GM10248 (cell line): ENCODE measurements at regions not wholly inside any gene's neighbourhood (a gene's known extent, or its start where the extent isn't known, plus 50 kb on each side); places are given as distances from the start of the nearest gene placed in this dataset.

ENCODE experiments used
- CTCF ChIA-PET: fragments of 300-600 bp; sonication (Branson Sonifier 250); formaldehyde crosslinking; extraction: SDS; loops from one replicate; lab custom pipeline; 2021; ENCODE audit warnings: antibody characterized with exemption; lab: Yijun Ruan, JAX
- POLR2A ChIA-PET: fragments of 350-650 bp; sonication (Branson Sonifier 250); formaldehyde crosslinking; extraction: SDS; loops from one replicate; lab custom pipeline; 2020; ENCODE audit warnings: antibody characterized with exemption; lab: Yijun Ruan, JAX
- DNase-seq: peaks from one replicate; pipeline ENCODE4 v3.0.0; 2012; ENCODE audit errors: extremely low spot score
- CTCF ChIP-seq: IDR thresholded peaks from 2 replicates; pipeline ENCODE4 v1.5.1; 2012; ENCODE audit warnings: mild to moderate bottlenecking, low read depth; ENCODE audit errors: extremely low read depth, missing control alignments, control extremely low read depth

GRCh38 chr5:21649969-21650368 lies 1203.2 kb downstream of the CDH12 start:
- POLR2A ChIA-PET: no interaction called here
- no peak for DNase-seq
- TF ChIP-seq CTCF: no peak
- CTCF ChIA-PET: no interaction called here

GRCh38 chr5:21646469-21646868 lies 1206.7 kb downstream of the CDH12 start:
- no peak for DNase-seq
- CTCF ChIA-PET: interaction anchor here (1.0 kb wide), 1 partner anchor 63 kb away, joined by 3 read pairs; no protein-coding TSS in a partner anchor
- POLR2A ChIA-PET: no interaction called here
- TF ChIP-seq CTCF: no peak

GRCh38 chr5:21644032-21644431 lies 1209.1 kb downstream of the CDH12 start:
- DNase-seq: no peak
- TF ChIP-seq CTCF: no peak
- POLR2A ChIA-PET: no interaction called here
- CTCF ChIA-PET: no interaction called here

GRCh38 chr5:21642312-21642711 lies 1210.8 kb downstream of the CDH12 start:
- ChIA-PET POLR2A (no interaction called here), CTCF (no interaction called here)
- no peak for DNase-seq
- TF ChIP-seq CTCF: no peak

GRCh38 chr5:21623831-21624230 lies 1229.3 kb downstream of the CDH12 start:
- ChIA-PET POLR2A (no interaction called here), CTCF (no interaction called here)
- no peak for DNase-seq
- no peak for TF ChIP-seq CTCF

GRCh38 chr5:21615195-21615765 lies 1237.9 kb downstream of the CDH12 start:
- POLR2A ChIA-PET: no interaction called here
- CTCF ChIA-PET: interaction anchor here (1.2 kb wide), 1 partner anchor 9 kb away, joined by 4 read pairs; no protein-coding TSS in a partner anchor
- no peak for DNase-seq
- no peak for TF ChIP-seq CTCF

- TF ChIP-seq CTCF: no peak
Measured at GRCh38 chr5:21613971-21614488, 1239.1 kb downstream of the CDH12 start.

More at GRCh38 chr5:21613971-21614488, 1239.1 kb downstream of the CDH12 start:
- ChIA-PET POLR2A (no interaction called here), CTCF (no interaction called here)
- DNase-seq: no peak
